MV-4-11 (cell line): ENCODE measurements at regions not wholly inside any gene's neighbourhood (a gene's known extent, or its start where the extent isn't known, plus 50 kb on each side); places are given as distances from the start of the nearest gene placed in this dataset.
"Not testable (repeated sequence)": the region's sequence is repeated elsewhere in the genome, so short reads cannot be mapped to it uniquely, and the experiment has no call there.

Experiments
- DNase-seq: peaks from one replicate; lab custom pipeline; 2025; lab: John Stamatoyannopoulos, UW

DNA sequence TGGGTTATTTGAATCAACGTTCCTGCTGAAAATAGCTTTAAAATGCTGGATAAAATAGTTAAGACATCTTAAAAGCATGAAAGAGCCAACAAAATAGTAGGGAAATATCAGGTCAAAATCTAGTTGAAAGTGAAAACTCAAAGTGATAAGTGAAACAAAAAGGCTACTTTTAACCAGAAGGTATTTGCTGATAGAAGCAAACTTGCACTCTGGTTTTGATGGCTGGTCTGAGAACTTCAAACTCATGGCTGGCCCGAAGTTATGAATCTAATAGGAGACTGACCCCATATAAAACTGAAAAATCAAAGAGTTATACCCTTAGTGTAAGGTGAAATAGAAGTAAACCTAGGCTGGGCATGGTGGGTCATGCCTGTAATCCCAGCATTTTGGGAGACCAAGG lies 66.3 kb upstream of the HOXC13 start:
- no peak for DNase-seq

- DNase-seq = not testable (repeated sequence)
Observed at GRCh38 chr12:53877961-53878360, 60.7 kb upstream of the HOXC13 start.

DNA sequence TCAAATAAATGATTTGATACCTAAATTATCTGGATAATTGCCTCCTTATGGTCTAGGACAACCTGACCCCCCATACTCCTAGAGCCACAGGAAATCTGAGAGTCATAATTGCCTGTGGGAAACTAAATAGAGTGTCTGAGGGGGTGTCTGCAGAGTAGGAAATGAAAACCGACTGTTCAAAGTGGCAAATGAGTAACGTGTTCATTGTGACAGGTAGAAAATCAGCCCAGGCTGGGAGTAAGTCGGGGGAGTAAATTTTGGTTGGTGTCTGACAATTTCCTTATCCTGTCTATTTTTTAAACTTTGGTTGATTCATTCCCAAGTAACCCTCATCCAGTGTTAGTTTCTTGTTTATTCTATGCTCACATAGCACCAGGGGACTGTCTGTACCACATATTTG lies 51.6 kb upstream of the HOXC13 start:
- DNase-seq = no peak

- DNase-seq = no peak
Observed at GRCh38 chr12:53887881-53888280, 50.8 kb upstream of the HOXC13 start.
